ENCODE measurements at regions not wholly inside any gene's neighbourhood (a gene's known extent, or its start where the extent isn't known, plus 50 kb on each side); places are given as distances from the start of the nearest gene placed in this dataset.

DNA sequence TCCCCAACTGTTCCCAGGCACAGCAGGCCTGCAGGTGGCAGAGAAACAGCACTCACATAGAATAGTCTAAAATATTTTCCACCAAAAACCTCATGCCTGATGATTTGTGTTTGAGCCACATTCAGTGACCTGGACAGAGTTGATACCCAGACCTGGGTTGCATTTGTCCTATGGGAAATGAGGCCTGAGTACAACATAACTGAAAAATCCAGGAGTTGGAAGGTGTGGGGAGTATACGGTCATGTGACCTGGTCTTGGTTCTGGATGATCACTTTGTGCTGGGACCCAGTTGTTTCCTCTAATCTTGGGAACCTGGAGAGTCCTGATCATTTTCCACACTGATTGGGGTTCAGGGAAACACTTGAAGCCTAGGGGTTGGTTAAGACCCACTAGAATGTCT is 200.3 kb upstream of the MPHOSPH6 start:
- TF ChIP-seq, protein P1, sequence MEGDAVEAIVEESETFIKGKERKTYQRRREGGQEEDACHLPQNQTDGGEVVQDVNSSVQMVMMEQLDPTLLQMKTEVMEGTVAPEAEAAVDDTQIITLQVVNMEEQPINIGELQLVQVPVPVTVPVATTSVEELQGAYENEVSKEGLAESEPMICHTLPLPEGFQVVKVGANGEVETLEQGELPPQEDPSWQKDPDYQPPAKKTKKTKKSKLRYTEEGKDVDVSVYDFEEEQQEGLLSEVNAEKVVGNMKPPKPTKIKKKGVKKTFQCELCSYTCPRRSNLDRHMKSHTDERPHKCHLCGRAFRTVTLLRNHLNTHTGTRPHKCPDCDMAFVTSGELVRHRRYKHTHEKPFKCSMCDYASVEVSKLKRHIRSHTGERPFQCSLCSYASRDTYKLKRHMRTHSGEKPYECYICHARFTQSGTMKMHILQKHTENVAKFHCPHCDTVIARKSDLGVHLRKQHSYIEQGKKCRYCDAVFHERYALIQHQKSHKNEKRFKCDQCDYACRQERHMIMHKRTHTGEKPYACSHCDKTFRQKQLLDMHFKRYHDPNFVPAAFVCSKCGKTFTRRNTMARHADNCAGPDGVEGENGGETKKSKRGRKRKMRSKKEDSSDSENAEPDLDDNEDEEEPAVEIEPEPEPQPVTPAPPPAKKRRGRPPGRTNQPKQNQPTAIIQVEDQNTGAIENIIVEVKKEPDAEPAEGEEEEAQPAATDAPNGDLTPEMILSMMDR (IDR thresholded peaks at IDR 0.05) = no peak
- TF ChIP-seq POLR2A (IDR thresholded peaks at IDR 0.05) (no peak), POLR2AphosphoS5 (IDR thresholded peaks at IDR 0.05) (no peak)

Measured in prostate gland (tissue), 2 donors.